Loucy (cell line): ENCODE measurements at regions not wholly inside any gene's neighbourhood (a gene's known extent, or its start where the extent isn't known, plus 50 kb on each side); places are given as distances from the start of the nearest gene placed in this dataset.

Experiments used
- CTCF ChIP-seq: fragments of 200-600 bp; sonication (generic); conservative IDR thresholded peaks from 2 replicates; pipeline ENCODE4 v1.5.1; 2014; ENCODE audit warnings: mild to moderate bottlenecking, antibody characterized with exemption, low read length
- EZH2phosphoT487 ChIP-seq: fragments of 200-600 bp; IDR thresholded peaks from 2 replicates; pipeline ENCODE4 v1.6.1; 2018; ENCODE audit warnings: antibody characterized with exemption, mild to moderate bottlenecking, moderate library complexity, borderline replicate concordance

- TF ChIP-seq CTCF (no peak), EZH2phosphoT487 (no peak)
Observed at GRCh38 chr3:159458982-159459381, 529.7 kb upstream of the IL12A start.
